ENCODE measurements at regions not wholly inside any gene's neighbourhood (a gene's known extent, or its start where the extent isn't known, plus 50 kb on each side); places are given as distances from the start of the nearest gene placed in this dataset.

DNA sequence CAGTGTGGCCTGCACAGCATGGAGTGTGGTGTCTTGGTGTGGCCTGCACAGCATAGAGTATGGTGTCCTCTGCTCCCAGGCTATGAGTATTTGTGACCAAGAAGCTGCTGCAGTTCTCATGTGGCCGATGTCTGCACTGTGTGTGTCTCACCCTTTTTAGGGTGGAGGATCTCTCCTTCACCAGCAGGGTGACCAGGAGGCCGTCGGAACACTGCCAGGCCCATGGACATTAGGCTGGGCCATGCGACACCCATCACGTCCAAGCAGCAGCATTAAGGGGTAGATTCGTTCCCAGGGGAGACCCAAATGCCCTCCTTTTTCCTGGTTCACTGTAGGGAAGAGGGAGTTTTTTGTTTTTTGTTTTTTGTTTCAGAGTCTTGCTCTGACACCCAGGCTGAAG is 115.3 kb upstream of the SPIN1 start:
- no peak for TF ChIP-seq POLR2A (IDR thresholded peaks at IDR 0.05)
- TF ChIP-seq, protein P1, sequence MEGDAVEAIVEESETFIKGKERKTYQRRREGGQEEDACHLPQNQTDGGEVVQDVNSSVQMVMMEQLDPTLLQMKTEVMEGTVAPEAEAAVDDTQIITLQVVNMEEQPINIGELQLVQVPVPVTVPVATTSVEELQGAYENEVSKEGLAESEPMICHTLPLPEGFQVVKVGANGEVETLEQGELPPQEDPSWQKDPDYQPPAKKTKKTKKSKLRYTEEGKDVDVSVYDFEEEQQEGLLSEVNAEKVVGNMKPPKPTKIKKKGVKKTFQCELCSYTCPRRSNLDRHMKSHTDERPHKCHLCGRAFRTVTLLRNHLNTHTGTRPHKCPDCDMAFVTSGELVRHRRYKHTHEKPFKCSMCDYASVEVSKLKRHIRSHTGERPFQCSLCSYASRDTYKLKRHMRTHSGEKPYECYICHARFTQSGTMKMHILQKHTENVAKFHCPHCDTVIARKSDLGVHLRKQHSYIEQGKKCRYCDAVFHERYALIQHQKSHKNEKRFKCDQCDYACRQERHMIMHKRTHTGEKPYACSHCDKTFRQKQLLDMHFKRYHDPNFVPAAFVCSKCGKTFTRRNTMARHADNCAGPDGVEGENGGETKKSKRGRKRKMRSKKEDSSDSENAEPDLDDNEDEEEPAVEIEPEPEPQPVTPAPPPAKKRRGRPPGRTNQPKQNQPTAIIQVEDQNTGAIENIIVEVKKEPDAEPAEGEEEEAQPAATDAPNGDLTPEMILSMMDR (IDR thresholded peaks at IDR 0.05) = no peak
- no peak for TF ChIP-seq POLR2AphosphoS5 (IDR thresholded peaks at IDR 0.05; ENCODE audit: insufficient read depth in 1 of 2, low read depth in 1 of 2)
